GM12892 (cell line): ENCODE measurements at regions not wholly inside any gene's neighbourhood (a gene's known extent, or its start where the extent isn't known, plus 50 kb on each side); places are given as distances from the start of the nearest gene placed in this dataset.

Experiments used
- POLR2A ChIP-seq: IDR thresholded peaks from 2 replicates; pipeline ENCODE4 v1.6.1; 2011; ENCODE audit warnings: low read depth, low read length, control low read depth
- TAF1 ChIP-seq: IDR thresholded peaks from 2 replicates; pipeline ENCODE4 v1.6.1; 2011; ENCODE audit warnings: low read depth, mild to moderate bottlenecking, control low read depth, low read length, borderline replicate concordance

GRCh38 chr20:22245139-22245538 lies 339.2 kb downstream of the FOXA2 start:
- TF ChIP-seq TAF1, result no peak
- TF ChIP-seq POLR2A, result no peak
